ENCODE measurements at regions not wholly inside any gene's neighbourhood (a gene's known extent, or its start where the extent isn't known, plus 50 kb on each side); places are given as distances from the start of the nearest gene placed in this dataset.
"Not testable (repeated sequence)": the region's sequence is repeated elsewhere in the genome, so short reads cannot be mapped to it uniquely, and the experiment has no call there.

DNA sequence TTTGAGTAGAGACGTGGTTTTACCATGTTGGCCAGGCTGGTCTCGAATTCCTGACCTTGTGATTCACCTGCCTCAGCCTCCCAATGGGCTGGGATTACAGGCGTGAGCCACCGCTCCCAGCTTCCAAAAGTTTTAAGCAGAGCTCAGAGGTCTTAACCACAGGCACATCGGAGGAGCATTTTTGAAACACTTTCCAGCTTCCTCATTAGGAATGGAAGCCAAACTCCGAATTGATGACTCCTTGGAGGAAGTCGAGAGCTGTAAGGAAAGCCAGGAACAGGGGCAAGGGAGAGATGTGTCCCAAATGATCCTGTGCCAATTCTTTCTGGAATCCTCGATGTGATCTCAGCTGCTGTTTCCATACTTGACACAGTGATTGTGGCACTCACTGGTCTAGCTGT is 56.2 kb upstream of the CCZ1B start:
- not testable (repeated sequence) for DNase-seq

DNA sequence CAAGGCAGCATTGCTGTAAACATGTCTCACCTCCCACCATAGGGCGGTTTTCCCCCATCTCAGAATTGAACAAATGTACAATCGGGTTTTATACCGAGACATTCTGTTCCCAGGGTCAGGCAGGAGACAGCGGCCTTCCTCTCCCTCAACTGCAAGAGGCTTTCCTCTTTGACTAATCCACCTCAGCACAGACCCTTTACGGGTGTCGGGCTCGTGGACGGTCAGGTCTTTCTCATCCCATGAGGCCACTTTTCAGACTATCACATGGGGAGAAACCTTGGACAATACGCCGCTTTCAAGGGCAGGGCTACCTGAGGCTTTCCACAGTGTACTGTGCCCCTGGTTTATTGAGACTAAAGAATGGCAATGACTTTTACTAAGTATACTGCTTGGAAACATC is 57.7 kb upstream of the CCZ1B start:
- not testable (repeated sequence) for DNase-seq

DNA sequence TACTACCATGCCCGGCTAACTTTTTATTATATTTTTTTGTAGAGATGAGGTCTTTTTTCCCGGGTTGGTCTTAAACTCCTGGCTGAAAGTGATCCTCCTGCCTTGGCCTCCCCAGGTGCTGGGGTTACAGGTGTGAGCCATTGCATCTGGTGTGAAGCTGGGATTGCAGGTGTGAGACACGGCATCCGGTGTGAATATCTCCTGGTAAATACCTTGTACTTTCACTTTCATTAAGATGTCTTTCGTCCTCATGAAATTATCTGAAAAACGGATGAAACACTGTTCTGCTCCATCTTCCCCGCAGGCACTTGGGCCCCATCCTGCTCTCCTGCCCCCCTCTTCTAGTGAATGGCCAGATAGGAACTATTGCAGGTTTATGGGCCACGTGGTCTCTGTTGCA is 60.1 kb upstream of the CCZ1B start:
- DNase-seq = no peak

DNA sequence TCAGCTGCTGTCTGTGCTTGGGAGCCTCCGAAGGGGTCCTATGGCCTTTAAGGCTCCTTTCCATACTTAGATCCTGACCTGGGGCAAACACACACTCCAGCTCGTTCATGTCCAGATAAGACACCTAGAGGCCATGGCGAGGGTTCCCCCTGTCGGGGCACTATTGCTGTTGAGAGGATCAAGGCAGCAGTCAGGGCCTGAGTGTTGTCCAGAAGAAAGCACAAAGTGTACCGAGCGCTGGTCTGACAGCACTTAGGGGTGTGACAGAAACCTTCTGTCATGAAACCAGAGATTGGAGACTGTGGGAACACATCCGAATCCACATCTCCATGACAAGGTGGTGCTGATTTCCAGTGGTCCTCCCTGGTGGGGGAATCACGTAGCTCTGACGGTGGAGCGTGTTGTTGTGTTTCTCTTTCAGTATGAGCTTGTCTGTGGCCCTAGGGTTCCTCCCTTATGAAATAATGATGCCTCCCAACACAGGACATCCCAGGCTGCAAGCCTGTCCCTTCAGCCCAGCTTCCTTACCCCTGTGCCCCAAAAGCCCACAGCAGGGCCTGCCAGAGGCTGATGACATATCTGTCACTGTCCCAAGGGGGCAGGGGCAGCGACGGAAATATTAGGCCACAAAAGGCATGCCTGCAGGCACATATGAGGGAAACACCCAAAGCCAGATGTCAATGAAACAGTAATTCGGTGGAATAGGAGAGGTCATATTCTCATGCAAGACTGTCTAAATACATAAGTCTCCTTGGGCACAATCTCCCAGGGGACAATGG is 62.4 kb upstream of the CCZ1B start:
- not testable (repeated sequence) for DNase-seq

DNA sequence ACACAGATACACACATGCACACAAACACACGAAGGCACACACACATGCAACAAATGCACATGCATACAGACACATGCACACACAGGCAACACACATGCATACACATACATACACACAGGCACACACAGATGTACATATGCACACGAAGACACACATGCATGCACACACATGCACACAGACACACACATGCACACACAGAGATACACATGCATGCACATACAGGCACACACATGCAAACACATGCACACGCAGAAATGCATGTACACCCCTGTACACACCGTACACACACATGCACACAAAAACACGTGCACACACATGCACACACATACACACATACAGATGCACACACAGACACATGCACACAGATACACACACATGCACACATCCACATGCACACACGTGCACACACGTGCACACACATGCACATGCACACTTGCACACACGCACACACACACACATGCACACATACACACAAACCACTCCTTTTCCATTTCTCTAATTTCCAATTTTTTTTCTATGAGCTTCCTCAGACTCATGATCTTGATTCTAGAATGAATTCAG is 63.3 kb upstream of the CCZ1B start:
- no peak for DNase-seq

DNA sequence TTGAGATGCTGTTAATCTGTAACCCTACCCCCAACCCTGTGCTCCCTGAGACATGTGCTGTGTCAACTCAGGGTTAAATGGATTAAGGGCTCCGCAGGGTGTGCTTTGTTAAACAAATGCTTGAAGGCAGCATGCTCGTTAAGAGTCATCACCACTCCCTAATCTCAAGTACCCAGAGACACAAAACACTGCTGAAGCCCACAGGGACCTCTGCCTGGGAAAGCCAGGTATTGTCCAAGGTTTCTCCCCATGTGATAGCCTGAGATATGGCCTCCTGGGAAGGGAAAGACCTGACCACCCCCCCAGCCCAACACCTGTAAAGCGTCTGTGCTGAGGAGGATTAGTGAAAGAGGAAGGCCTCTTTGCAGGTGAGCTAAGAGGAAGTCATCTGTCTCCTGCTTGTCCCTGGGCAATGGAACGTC is 76.0 kb upstream of the CCZ1B start:
- peak; percentile 76 for DNase-seq

DNA sequence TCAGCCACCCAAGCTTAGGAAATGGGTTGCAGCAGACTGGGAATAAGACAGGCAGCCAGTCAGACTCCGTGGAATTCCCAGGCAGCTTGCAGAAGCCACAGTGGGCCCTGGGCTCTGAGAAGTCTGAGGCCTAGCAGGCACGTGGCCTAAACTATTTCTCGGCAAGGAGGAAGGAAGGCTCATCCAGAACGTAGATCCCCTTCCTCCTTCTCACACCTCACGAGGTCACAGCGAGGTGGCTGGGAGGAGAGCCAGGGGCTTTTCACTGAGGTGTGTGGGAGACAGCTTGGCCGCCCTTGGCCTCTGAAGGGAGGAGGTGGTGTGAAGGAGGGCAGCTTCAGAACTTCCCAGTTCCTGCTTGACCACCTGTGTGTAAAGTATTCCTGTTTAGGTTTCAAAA is 77.2 kb upstream of the CCZ1B start:
- not testable (repeated sequence) for DNase-seq

DNA sequence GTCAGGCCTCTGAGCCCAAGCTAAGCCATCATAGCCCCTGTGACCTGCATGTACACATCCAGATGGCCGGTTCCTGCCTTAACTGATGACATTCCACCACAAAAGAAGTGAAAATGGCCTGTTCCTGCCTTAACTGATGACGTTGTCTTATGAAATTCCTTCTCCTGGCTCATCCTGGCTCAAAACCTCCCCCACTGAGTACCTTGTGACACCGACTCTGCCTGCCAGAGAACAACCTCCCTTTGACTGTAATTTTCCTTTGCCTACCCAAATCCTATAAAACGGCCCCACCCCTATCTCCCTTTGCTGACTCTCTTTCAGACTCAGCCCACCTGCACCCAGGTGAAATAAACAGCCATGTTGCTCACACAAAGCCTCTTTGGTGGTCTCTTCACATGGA is 77.7 kb upstream of the CCZ1B start:
- not testable (repeated sequence) for DNase-seq

DNA sequence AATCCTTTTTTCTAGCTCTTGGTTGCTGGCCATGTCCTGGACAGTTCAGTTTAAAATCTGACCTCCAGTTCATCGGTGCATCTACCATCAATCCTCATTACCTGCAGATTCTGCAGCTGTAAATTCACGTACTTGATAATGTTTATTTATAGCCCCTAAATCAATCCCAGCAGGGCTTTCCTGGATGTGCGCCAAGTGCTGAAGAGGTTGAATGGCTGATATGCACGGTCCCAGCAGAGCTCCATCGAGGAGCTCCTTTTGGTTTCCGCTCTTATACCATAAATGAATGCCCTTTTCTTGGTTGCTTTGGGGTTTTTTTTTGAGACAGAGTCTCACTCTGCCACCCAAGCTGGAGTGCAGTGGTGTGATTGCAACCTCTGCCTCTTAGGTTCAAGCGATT is 91.2 kb upstream of the CCZ1B start:
- peak; percentile 72 for DNase-seq

DNA sequence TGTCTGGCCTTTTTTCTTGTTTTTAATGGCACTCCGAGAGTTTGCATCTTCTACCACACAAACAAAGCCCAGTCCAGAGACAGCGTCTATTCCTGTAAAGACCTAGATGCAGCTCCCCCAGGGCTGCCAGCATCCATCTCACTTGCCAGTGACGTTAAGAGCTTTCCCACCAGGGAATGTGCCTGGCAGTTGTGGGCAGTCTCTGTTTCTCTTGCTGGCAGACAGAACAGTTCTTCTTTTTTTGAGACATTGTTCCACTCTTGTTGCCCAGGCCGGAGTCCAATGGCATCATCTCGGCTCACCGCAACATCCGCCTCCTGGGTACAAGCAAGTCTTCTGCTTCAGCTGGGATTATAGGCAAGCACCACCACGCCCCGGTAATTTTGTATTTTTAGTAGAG is 93.1 kb upstream of the CCZ1B start:
- not testable (repeated sequence) for DNase-seq

DNA sequence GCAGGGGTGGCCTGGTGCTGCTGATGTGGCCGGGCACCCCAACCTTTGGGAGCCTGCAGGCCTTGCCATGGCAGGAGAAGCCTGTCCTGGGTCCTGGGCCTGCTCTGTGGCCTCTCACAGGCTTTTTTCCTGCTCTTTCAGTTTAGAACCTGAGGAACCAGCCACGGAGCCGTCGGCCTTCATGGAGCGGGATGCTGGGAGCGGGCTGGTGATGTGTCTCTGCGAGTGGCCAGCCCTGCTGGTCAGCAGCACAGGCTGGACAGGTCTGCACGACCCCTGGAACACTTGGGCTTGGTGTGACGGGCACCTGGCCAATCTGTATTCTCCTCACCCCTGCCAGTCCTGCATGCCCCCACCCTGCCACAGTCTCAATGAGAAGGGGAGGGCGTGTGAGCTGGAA is 98.4 kb upstream of the CCZ1B start:
- not testable (repeated sequence) for DNase-seq

DNA sequence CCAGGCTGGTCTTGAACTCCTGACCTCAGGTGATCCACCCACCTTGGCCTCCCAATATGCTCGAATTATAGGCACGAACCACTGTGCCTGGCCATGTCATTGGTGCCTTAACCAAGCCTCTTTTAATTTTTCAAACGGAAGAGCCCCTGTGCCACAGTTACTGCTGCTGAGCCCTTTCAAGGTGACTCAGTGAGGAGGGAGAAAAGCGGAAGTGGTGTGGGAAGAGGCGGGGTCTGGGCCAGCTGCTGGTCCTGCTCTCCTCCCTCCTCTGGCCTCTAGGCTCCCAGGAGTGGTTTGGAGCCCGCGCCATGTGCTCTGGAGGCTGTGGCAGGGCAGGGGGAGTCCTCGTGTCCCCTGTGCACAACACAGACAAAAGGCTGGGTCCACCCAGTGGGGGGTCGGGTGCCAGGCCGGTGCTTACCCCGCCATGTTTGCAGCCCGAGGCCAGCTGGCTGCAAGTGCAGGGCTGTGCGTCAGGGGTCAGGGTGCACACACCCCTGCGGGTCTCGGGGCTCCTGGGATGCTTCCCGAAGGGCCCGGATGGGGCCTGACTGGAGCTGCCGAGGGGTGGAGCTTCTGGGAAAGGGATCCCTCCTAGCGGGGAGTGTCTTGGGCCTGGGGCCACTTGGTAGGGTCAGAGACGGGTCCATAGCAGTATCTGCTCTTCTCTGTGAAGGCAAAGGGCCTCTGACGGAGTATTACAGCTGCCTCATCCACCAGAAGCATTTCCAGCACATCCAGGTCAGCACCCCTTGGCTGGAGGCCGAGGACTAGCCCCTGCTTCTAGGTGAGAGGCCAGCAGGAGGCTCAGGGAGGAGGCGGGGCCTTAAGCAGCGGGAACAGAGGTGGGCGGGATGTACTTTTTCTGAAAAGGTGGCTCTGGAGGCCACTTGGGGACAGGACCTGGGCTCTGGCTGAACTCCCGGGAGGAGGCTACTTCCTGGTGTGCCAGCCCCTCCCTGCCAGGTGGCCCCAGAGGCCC is 100.4 kb upstream of the CCZ1B start:
- not testable (repeated sequence) for DNase-seq

DNA sequence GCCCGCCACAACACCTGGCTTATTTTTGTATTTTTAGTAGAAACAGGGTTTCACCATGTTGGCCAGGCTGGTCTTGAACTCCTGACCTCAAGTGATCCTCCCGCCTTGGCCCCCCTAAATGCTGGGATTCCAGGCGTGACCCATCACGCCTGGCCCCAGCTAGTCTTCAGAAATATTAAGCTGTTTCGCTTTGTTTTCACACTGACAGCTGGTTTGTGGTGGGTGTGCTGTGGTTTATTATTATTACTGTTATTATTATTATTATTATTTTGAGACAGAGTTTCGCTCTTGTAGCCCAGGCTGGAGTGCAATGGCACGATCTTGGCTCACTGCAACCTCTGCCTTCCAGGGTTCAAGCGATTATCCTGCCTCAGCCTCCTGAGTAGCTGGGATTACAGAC is 101.6 kb upstream of the CCZ1B start:
- DNase-seq = not testable (repeated sequence)

DNA sequence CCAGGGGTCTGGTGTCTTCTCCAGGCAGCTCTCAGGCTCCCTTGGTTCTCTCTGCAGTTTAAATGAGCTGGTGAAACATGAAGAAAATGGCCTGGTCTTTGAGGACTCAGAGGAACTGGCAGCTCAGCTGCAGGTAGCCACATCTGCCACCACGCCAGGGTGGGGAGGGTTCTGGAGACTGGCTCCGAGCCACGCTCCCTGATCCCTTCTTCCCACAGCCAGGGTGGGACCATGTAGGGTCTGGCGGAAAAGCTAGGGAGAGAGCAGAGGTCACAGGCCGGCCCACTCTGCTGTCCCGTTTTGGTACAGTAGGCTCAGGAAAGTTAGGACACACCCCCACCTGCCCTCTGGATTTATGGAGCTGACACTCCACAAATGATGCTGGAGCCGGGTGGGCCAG is 103.5 kb upstream of the CCZ1B start:
- DNase-seq = not testable (repeated sequence)

DNA sequence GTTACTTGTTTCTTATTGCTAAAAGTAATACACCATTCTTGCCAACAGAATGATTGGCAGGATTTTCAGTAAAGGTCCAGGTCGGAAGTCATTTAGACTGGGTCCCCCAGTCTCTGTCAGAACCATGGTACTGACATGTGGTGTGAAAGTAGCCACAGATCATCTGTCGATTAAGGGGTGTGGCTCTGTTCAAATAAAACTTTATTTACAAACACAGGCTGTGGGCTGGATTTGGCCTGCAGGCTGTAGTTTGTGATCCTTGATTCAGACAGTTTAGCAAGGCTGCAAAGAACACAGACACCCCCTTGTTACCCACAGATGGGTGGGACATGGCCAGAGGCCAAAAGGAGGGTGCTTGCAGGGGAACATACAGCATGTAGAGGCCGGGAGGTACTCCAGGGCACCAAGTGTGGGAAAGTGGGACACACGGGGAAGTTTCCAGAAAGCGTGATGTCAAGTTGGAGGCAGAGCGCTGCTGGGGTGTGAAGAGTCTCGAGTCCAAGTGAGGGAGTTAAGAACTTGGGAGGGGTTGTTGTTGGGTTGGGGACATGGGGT is 104.1 kb upstream of the CCZ1B start:
- DNase-seq = not testable (repeated sequence)

DNA sequence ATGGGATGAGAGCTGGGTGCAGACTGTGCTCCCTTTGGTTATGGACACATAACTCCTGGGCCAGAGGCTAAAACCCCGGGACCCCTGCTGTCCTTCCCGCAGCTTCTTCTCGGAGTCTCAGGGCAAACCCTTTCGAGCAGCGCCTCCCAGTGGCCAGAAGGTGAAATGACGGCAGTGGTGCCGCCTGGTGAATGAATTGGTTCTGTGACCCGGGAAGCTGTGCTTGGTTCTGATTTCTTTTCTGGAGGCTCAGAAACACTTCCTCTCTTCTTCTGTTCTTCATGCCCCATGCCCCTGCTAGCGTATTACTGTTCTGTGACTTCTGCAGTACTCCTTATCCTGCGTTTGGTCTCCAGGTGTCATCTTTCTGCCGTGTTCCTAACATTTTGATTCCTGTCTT is 104.7 kb upstream of the CCZ1B start:
- peak; percentile 38 for DNase-seq

DNA sequence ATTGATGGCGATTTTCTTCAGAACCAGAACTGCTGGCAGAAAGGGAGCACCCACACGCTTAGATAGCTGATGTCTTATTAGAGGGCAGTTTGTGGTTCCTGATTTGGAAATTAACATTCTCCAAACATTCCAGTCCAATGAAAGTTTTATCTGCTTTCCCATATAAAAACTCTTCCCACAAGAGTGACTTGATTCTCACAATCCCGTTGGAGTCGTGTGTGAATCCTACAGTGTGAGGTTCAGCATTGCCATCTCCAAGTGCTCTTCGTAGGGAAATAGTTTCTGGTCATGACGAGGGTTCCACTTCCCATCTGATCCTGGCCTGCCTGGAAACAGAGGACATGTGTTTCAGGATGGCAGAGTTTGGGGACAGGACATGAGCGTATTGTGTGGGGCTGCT is 105.4 kb upstream of the CCZ1B start:
- DNase-seq = not testable (repeated sequence)

DNA sequence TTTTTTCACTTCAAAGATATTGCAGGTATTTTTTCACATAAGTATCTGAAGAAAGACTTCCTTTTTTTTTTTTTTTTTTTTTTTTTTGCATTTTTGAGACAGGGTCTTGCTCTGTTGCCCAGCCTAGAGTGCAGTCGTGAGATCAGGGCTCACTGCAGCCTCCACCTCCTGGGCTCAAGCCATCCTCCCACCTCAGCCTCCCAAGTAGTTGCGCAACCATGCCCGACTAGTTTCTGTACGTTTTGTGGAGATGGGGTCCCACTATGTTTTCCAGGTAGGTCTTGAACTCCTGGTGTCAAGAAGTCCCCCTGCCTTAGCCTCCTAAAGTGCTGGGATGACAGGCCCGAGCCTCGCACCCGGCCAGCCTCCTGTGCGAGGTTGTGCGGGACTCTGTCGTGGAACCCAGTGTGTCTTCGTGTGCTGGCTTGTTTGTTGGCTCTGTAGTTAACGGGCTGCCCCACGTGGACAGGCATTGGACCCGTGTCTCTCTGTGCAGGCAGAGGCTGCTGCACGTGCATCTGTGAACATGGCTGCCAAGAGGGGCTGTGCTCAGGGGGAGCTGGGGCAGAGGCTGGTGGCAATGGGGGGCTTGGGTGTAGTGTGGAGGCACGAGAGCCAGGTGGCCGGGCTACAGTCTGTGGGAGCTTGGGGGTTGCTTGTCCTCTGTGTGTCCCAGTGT is 108.0 kb upstream of the CCZ1B start:
- DNase-seq = not testable (repeated sequence)

DNA sequence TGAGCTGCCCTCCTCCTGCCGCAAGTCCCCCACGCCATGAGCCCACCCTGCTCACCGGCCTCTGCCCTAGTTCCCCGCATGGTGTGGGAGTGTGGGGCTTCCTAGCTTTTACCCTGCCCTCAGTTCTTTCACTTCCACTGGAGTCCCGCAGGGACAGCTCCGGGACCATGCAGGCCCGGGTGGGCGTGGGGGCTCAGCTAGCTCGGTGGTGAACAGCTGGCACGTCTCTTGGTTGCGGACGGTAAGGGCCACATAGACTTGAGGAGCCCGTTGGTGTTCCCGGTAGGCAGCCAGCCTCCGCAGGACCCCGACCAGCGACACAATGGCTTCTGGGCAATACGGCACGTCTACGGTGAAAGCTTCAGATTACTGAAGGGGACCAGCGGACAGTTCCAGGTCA is 108.9 kb upstream of the CCZ1B start:
- no peak for DNase-seq

DNA sequence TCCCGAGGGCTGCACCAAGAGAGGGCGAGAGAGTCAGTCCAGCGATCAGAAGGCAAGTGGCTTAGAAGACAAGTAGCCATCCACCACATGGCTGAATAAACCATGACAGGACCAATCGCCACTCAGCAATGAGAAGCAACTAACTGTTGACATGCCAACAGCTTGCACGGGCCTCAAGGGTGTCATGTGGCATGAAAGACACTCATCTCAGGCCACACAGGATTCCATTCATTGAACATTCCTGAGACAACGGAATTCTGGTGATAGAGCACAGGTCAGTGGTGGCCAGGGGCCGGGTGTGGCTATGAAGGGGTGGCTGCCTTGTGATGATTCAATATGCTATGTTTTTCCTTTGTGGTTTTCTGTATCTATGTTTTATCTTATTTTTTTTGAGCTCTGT is 110.6 kb upstream of the CCZ1B start:
- DNase-seq = not testable (repeated sequence)

DNA sequence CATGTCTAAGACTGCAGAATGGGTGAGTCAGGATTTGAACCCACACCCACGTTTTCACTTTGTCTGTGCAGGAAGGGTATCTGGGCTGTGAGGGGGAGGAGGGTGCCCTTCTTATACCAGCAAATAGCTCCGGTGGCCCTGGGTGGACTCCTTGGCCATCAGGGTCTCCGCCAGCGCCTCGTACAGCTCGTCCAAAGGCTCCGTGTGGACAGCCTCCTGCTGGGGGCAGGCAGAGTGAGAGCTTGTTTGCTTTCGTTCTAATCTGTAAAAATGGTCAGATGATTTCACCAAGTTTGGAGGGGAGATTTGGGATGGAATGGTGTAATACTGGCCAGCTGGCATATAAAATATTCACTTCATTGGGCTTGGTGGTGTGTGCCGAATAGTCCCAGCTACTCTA is 111.7 kb upstream of the CCZ1B start:
- DNase-seq = not testable (repeated sequence)

DNA sequence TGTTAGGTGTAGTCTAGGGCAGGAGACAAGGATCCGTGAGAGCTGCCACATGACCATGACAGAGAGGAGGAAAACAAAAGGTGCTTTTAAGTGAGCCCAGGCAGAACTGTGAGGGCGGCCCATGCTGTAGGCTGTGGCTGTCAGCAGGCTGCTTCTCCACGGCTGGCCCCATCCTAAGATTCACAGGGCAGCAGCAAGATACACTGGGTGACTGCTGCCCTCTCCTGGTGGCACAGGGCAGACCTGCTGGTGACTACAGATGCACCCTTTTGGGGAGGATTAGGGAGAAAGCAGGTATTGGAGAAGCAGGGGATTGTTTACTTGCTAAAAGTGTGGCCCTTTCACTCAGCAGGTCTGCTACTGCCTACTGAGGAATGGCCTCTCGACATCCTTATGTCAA is 112.2 kb upstream of the CCZ1B start:
- DNase-seq = peak; percentile 34

DNA sequence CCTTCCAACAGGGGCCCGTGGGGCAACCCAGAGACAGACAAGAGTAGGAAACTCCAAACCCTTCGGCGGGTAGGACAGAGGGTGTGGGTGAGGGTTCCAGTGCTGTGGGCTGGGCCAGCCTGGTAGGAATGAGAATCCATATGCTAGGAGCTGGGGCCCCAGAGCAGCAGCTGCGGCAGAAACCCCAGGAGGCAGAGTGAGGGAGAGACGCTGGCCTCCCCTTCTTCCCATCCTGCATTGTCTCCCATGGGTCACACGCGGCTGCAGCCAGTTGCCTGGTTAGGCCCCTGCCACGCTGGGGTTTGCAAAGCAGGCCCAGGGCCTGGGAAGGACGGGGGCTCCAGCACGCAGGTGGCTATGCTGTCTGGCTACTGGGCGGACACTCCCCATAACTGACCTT is 113.1 kb upstream of the CCZ1B start:
- DNase-seq = not testable (repeated sequence)

Measured in NCI-H82 (cell line).